Glutamatergic neuron (in vitro differentiated cells): ENCODE measurements at regions not wholly inside any gene's neighbourhood (a gene's known extent, or its start where the extent isn't known, plus 50 kb on each side); places are given as distances from the start of the nearest gene placed in this dataset.
A peak's percentile ranks its signal among the peaks of the same experiment; 100 is the strongest.
"Not testable (repeated sequence)": the region's sequence is repeated elsewhere in the genome, so short reads cannot be mapped to it uniquely, and the experiment has no call there.

ENCODE experiments used
- DNase-seq: peaks from one replicate; pipeline ENCODE4 v3.0.0; 2022
- H3K27ac Mint-ChIP-seq: one replicate; pipeline ENCODE4 v1.8.0; 2020; ENCODE audit warnings: mild to moderate bottlenecking, mixed read lengths, inconsistent platforms; ENCODE audit not compliant: unreplicated experiment
- H3K27me3 Mint-ChIP-seq: one replicate; pipeline ENCODE4 v1.8.0; 2020; ENCODE audit warnings: mild to moderate bottlenecking, moderate library complexity, mixed read lengths, inconsistent platforms; ENCODE audit not compliant: unreplicated experiment
- H3K36me3 Mint-ChIP-seq: one replicate; pipeline ENCODE4 v1.8.0; 2020; ENCODE audit warnings: mild to moderate bottlenecking, mixed read lengths, inconsistent platforms; ENCODE audit not compliant: unreplicated experiment
- H3K4me1 Mint-ChIP-seq: one replicate; pipeline ENCODE4 v1.8.0; 2020; ENCODE audit warnings: mild to moderate bottlenecking, low read depth, mixed read lengths, inconsistent platforms; ENCODE audit not compliant: unreplicated experiment
- H3K4me3 Mint-ChIP-seq: one replicate; pipeline ENCODE4 v1.8.0; 2020; ENCODE audit warnings: mild to moderate bottlenecking, mixed read lengths, inconsistent platforms; ENCODE audit not compliant: unreplicated experiment
- H3K9me3 Mint-ChIP-seq: one replicate; pipeline ENCODE4 v1.8.0; 2020; ENCODE audit warnings: mild to moderate bottlenecking, moderate library complexity, mixed read lengths, inconsistent platforms; ENCODE audit not compliant: unreplicated experiment
- CTCF ChIP-seq: fragments of 200-600 bp; sonication (generic); IDR thresholded peaks from one replicate; pipeline ENCODE4 v1.5.0; 2021; ENCODE audit not compliant: partially characterized antibody, unreplicated experiment

- DNase-seq: no peak
- Mint-ChIP-seq H3K36me3 (no peaks in the 10 kb centered on the region), H3K4me3 (peak overlapping the region; percentile 59), H3K4me1 (peaks cover 21% of the 10 kb centered on the region), H3K27ac (peak overlapping the region; percentile 88), H3K27me3 (peaks cover 2% of the 10 kb centered on the region), H3K9me3 (peaks cover 2% of the 10 kb centered on the region)
- TF ChIP-seq CTCF: no peak
Observed at GRCh38 chr4:151522866-151523519, 114.0 kb downstream of the FHIP1A start.

DNA sequence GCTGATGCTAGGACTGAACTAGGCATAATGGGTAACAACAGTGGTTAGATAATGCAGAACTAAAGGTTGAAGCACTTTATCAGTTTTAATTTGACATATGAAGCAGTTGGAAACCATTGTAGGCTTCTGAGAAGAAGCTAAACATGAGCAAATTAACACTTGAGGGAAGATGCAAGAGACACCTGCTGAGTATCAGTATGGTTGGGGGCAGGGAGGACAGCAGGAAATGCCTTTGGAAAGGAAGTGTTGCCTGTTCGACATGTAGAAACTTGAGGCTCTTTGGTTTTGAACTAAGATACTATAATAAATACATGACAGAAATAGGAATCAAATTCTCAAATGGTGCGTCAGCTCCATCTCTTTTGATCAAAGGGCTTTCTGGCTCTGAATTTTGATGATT lies 115.6 kb downstream of the FHIP1A start:
- DNase-seq: no peak
- Mint-ChIP-seq H3K36me3 (no peaks in the 10 kb centered on the region), H3K4me3 (no peak overlapping the region), H3K27ac (no peak overlapping the region), H3K4me1 (peaks cover 21% of the 10 kb centered on the region), H3K9me3 (peaks cover 2% of the 10 kb centered on the region), H3K27me3 (peaks cover 2% of the 10 kb centered on the region)
- no peak for TF ChIP-seq CTCF

DNA sequence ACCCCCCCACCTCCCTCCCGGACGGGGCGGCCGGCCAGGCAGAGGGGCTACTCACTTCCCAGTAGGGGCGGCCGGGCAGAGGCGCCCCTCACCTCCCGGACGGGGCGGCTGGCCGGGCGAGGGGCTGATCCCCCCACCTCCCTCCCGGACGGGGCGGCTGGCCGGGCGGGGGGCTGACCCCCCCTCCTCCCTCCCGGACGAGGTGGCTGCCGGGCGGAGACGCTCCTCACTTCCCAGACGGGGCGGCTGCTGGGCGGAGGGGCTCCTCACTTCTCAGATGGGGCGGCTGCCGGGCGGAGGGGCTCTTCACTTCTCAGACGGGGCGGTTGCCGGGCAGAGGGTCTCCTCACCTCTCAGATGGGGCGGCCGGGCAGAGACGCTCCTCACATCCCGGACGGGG lies 117.5 kb downstream of the FHIP1A start:
- H3K4me3 Mint-ChIP-seq, H3K27ac Mint-ChIP-seq, H3K36me3 Mint-ChIP-seq, H3K27me3 Mint-ChIP-seq, DNase-seq, H3K9me3 Mint-ChIP-seq: not testable (repeated sequence)
- H3K4me1 Mint-ChIP-seq: peaks cover 23% of the 10 kb centered on the region

DNA sequence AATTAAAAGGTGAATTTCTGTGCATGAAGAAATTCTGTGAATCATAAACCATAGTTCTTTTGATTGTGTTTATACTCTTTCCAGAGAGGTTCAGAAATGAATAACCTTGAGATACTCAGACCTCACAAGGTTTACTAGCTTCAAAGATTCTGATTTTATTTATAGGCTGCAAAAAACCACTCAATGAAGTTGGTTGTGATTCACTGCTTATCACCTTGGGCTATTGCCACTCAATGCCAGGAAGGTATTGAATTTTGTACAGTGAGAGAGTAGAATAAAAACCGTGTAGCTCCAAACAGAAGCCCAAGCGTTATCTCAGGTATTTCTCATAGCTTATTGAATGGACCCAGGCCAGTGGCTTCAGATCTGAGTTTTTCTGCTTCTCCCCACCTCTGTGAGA lies 118.7 kb downstream of the FHIP1A start:
- peaks cover 16% of the 10 kb centered on the region for H3K4me1 Mint-ChIP-seq

DNA sequence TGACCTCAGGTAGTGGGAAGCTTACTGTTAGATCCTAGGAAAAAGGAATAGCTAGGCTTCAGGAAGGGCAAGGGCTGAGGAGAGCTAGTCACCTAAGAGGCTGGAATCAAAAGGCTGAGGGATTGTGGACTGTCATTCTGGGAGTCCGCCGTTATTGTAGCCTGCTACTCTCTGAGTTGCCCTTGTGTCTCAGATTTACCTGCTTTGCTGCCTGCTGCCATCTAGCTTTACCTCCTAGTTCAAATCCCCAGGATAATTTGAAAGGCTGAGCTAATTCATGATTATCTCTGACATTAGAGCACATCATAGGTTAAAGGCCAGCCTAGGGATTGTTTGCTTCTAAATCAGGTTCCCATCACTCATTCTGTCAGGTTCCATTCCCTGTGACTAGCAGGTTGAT lies 120.2 kb downstream of the FHIP1A start:
- Mint-ChIP-seq H3K27ac (no peak overlapping the region), H3K4me3 (no peak overlapping the region), H3K4me1 (peaks cover 4% of the 10 kb centered on the region), H3K9me3 (peaks cover 2% of the 10 kb centered on the region), H3K27me3 (no peaks in the 10 kb centered on the region), H3K36me3 (no peaks in the 10 kb centered on the region)
- TF ChIP-seq CTCF: no peak
- DNase-seq: no peak

More for the DNA sequence above, 118.7 kb downstream of the FHIP1A start:
- no peaks in the 10 kb centered on the region for H3K36me3 Mint-ChIP-seq
- peaks cover 2% of the 10 kb centered on the region for H3K9me3 Mint-ChIP-seq
- no peak overlapping the region for H3K27ac Mint-ChIP-seq
- DNase-seq: no peak
- no peak overlapping the region for H3K4me3 Mint-ChIP-seq
- no peak for TF ChIP-seq CTCF
- peaks cover 2% of the 10 kb centered on the region for H3K27me3 Mint-ChIP-seq
